ENCODE measurements at regions not wholly inside any gene's neighbourhood (a gene's known extent, or its start where the extent isn't known, plus 50 kb on each side); places are given as distances from the start of the nearest gene placed in this dataset.
"Not testable (repeated sequence)": the region's sequence is repeated elsewhere in the genome, so short reads cannot be mapped to it uniquely, and the experiment has no call there.

- Histone ChIP-seq H3K9ac (ENCODE audit: low read length) (no peak overlapping the region), H3K4me3 (replicated peaks in 1 of 2; ENCODE audit: low read depth in 1 of 2, low read length in 2 of 2) (no peak overlapping the region), H3K9me2 (ENCODE audit: insufficient read depth) (no peaks in the 10 kb centered on the region), H3K27me3 (ENCODE audit: insufficient read depth, low read length) (no peaks in the 10 kb centered on the region), H3K36me3 (ENCODE audit: control insufficient read depth in 1 of 2, insufficient read depth in 2 of 2, low read length in 2 of 2) (no peaks in the 10 kb centered on the region), H4K20me1 (ENCODE audit: insufficient read depth) (no peaks in the 10 kb centered on the region), H3K9me3 (ENCODE audit: control insufficient read depth in 1 of 2, insufficient read depth in 1 of 2, low read depth in 1 of 2, low read length in 2 of 2) (peaks cover 5 to 25% of the 10 kb centered on the region in 2 experiments; a peak in 2 of 4 replicates), H3K4me2 (ENCODE audit: low read length) (no peak overlapping the region), H2AFZ (ENCODE audit: low read depth, low read length, poor library complexity, severe bottlenecking) (no peak overlapping the region), H3K27ac (ENCODE audit: low read depth, low read length) (no peak overlapping the region), H3K4me1 (ENCODE audit: control insufficient read depth in 1 of 2, insufficient read depth in 2 of 2, low read length in 2 of 2) (no peaks in the 10 kb centered on the region), H3K79me2 (ENCODE audit: insufficient read depth, low read length) (no peaks in the 10 kb centered on the region)
- ChIA-PET CTCF (no interaction called here), POLR2A (no interaction called here), RAD21 (ENCODE audit: low non-redundant PET in 1 of 2, low total read pairs in 2 of 2, uncharacterized antibody in 2 of 2, unreplicated experiment in 2 of 2) (no interaction called here)
- TF ChIP-seq ELF1 (IDR thresholded peaks at IDR 0.05; ENCODE audit: borderline replicate concordance, low read depth): no peak
- no peak for TF ChIP-seq ZBTB33 (IDR thresholded peaks at IDR 0.05; ENCODE audit: extremely low read depth, insufficient replicate concordance, low read length)
- TF ChIP-seq POLR2AphosphoS5 (IDR thresholded peaks at IDR 0.05; ENCODE audit: low read depth, low read length): no peak
- TF ChIP-seq EGR1 (IDR thresholded peaks at IDR 0.05; ENCODE audit: low read depth): no peak
- TF ChIP-seq FOSL1 (IDR thresholded peaks at IDR 0.05; ENCODE audit: low read depth): no peak
- ATAC-seq (no peak), DNase-seq (ENCODE audit: low read depth, low spot score) (no peak)
- BruUV-seq (replicated peaks): no TSS peak
- intact Hi-C loops (cut with micrococcal nuclease): no loop called here
Measured at GRCh38 chr15:47129033-47129432, 588.3 kb upstream of the SEMA6D start.

DNA sequence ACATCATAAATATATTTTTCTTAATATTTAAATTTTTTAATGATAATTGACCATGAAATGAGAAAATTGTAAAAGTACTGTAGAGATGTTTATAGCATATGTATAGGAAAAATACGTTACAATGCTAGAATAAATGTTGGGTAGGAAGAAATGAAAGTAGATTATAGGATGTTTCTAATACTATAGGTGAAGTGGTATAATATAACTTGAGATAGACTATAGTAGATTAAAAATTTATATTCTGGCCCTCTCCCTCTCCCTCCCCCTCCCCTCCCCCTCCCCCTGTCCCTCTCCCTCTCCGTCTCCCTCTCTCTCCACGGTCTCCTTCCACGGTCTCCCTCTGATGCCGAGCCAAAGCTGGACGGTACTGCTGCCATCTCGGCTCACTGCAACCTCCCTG is 585.9 kb upstream of the SEMA6D start:
- H3K9me2 ChIP-seq (ENCODE audit: insufficient read depth); H3K79me2 ChIP-seq (ENCODE audit: insufficient read depth, low read length); H3K27ac ChIP-seq (ENCODE audit: low read depth, low read length); H4K20me1 ChIP-seq (ENCODE audit: insufficient read depth); H2AFZ ChIP-seq (ENCODE audit: low read depth, low read length, poor library complexity, severe bottlenecking); ATAC-seq; H3K9ac ChIP-seq (ENCODE audit: low read length); BruUV-seq (replicated peaks); H3K4me3 ChIP-seq (replicated peaks in 1 of 2; ENCODE audit: low read depth in 1 of 2, low read length in 2 of 2); H3K36me3 ChIP-seq (ENCODE audit: control insufficient read depth in 1 of 2, insufficient read depth in 2 of 2, low read length in 2 of 2); CTCF ChIA-PET; H3K27me3 ChIP-seq (ENCODE audit: insufficient read depth, low read length); intact Hi-C loops (cut with micrococcal nuclease); H3K4me1 ChIP-seq (ENCODE audit: control insufficient read depth in 1 of 2, insufficient read depth in 2 of 2, low read length in 2 of 2); POLR2A ChIA-PET; H3K4me2 ChIP-seq (ENCODE audit: low read length); DNase-seq (ENCODE audit: low read depth, low spot score); RAD21 ChIA-PET (ENCODE audit: low non-redundant PET in 1 of 2, low total read pairs in 2 of 2, uncharacterized antibody in 2 of 2, unreplicated experiment in 2 of 2): not testable (repeated sequence)
- peaks cover 5 to 19% of the 10 kb centered on the region in 2 experiments; a peak in 2 of 4 replicates for H3K9me3 ChIP-seq (ENCODE audit: control insufficient read depth in 1 of 2, insufficient read depth in 1 of 2, low read depth in 1 of 2, low read length in 2 of 2)

Data from HCT116 (cell line).